ENCODE measurements at regions not wholly inside any gene's neighbourhood (a gene's known extent, or its start where the extent isn't known, plus 50 kb on each side); places are given as distances from the start of the nearest gene placed in this dataset.

GRCh38 chr3:190194506-190194905 is 73.8 kb upstream of the P3H2 start:
- TF ChIP-seq CTCF (IDR thresholded peaks at IDR 0.05; ENCODE audit: borderline replicate concordance, extremely low read depth, low read length, poor library complexity, severe bottlenecking): no peak
- no peak for TF ChIP-seq EZH2 (IDR thresholded peaks at IDR 0.05; ENCODE audit: borderline replicate concordance, low read depth, low read length, severe bottlenecking)
